PC-9 (cell line): ENCODE measurements at regions not wholly inside any gene's neighbourhood (a gene's known extent, or its start where the extent isn't known, plus 50 kb on each side); places are given as distances from the start of the nearest gene placed in this dataset.

Experiments
- BruUV-seq: library from RNA; stranded (reverse); fragments of 400-500 nt; replicated peaks from 2 replicates; lab custom pipeline; 2021; lab: Mats Ljungman, UMichigan
- CTCF ChIA-PET: fragments of 300-600 bp; sonication (Branson Sonifier 250); formaldehyde crosslinking; loops from one replicate; lab custom pipeline; 2022; ENCODE audit warnings: antibody characterized with exemption; lab: Charles Lee
- POLR2A ChIA-PET: fragments of 300-600 bp; sonication (Branson Sonifier 250); formaldehyde crosslinking; loops from one replicate; lab custom pipeline; 2022; ENCODE audit warnings: antibody characterized with exemption; ENCODE audit not compliant: unreplicated experiment; lab: Charles Lee
- DNase-seq, 2 experiments: peaks; one replicate each; pipeline versions ENCODE4 v3.0.0 to v3.0.0-alpha.2; 2015 to 2022; ENCODE audit warnings: mixed read lengths in 1 of 2
- H2AFZ ChIP-seq: fragments of 200-600 bp; sonication (generic); 2 replicates; pipeline ENCODE4 v1.8.1; 2017; ENCODE audit warnings: antibody characterized with exemption
- H3F3A ChIP-seq: fragments of 200-600 bp; sonication (generic); 2 replicates; pipeline ENCODE4 v1.8.1; 2017; ENCODE audit warnings: antibody characterized with exemption, mild to moderate bottlenecking, low read depth; ENCODE audit not compliant: insufficient read depth
- H3K27ac ChIP-seq: fragments of 200-600 bp; sonication (generic); 2 replicates; pipeline ENCODE4 v1.6.1; 2016; ENCODE audit warnings: mixed run types
- H3K27me3 ChIP-seq: fragments of 200-600 bp; sonication (generic); 2 replicates; pipeline ENCODE4 v1.6.1; 2016; ENCODE audit warnings: low read depth, mixed run types; ENCODE audit not compliant: insufficient read depth
- H3K36me3 ChIP-seq: fragments of 200-600 bp; sonication (generic); 2 replicates; pipeline ENCODE4 v1.6.1; 2016; ENCODE audit warnings: low read depth, mixed run types
- H3K4me1 ChIP-seq: fragments of 200-600 bp; sonication (generic); replicated peaks from 2 replicates; pipeline ENCODE4 v1.6.1; 2016; ENCODE audit warnings: mixed run types; ENCODE audit not compliant: insufficient read depth
- H3K4me2 ChIP-seq: fragments of 200-600 bp; sonication (generic); 2 replicates; pipeline ENCODE4 v1.6.1; 2017; ENCODE audit warnings: mixed run types
- H3K4me3 ChIP-seq: fragments of 200-600 bp; sonication (generic); 2 replicates; pipeline ENCODE4 v1.6.1; 2016; ENCODE audit warnings: mixed run types
- H3K79me2 ChIP-seq: fragments of 200-600 bp; sonication (generic); 2 replicates; pipeline ENCODE4 v1.6.1; 2017; ENCODE audit warnings: low read depth, mixed run types
- H3K9me2 ChIP-seq: fragments of 200-600 bp; sonication (generic); 2 replicates; pipeline ENCODE4 v1.8.1; 2017; ENCODE audit warnings: mild to moderate bottlenecking; ENCODE audit not compliant: insufficient read depth
- H3K9me3 ChIP-seq: fragments of 200-600 bp; sonication (generic); 2 replicates; pipeline ENCODE4 v1.8.1; 2016; ENCODE audit warnings: low read depth; ENCODE audit not compliant: insufficient read depth
- H4K20me1 ChIP-seq: fragments of 200-600 bp; sonication (generic); 2 replicates; pipeline ENCODE4 v1.8.1; 2017; ENCODE audit not compliant: insufficient read depth
- EZH2 ChIP-seq: fragments of 200-600 bp; sonication (generic); IDR thresholded peaks from 2 replicates; pipeline ENCODE4 v1.8.0; 2017; ENCODE audit warnings: antibody characterized with exemption, low read depth
- intact Hi-C: fragments of 100-400 bp; cut with micrococcal nuclease; formaldehyde crosslinking; loops from one replicate; pipeline ENCODE4 v1.10.0; 2022; ENCODE audit not compliant: unreplicated experiment
- TF ChIP-seq, protein P1 (sequence below): fragments of 200-600 bp; sonication (generic); conservative IDR thresholded peaks from 2 replicates; pipeline ENCODE4 v1.6.1; 2017; ENCODE audit warnings: mixed run types, antibody characterized with exemption, mild to moderate bottlenecking, moderate library complexity

GRCh38 chr2:18918280-18918679, 328.9 kb upstream of the NT5C1B start:
- BruUV-seq = no TSS peak
- intact Hi-C loops = no loop called here

DNA sequence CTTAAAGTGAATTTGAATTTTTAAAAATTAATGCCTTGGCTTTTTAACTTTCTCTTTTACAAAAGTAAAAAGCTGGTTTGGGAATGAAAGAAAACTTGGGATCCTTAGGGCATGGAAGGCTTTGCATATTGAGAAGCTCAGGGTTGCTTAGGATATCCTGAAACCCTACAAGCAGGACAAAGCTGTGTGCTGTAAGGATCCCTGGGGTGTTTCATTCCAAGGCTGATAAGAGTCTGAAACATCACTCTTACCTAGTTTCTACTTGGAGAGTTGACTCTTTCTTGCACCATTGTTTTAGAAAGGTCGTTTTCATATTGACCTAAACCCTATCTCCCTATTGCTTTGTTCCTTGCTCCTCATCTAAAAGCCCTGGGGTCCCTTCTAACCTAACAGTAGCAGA, 325.9 kb upstream of the NT5C1B start:
- H3K27ac ChIP-seq = no peak overlapping the region

More at GRCh38 chr2:18918280-18918679, 328.9 kb upstream of the NT5C1B start:
- no peak overlapping the region for H3K27ac ChIP-seq
- no peaks in the 10 kb centered on the region for H3K9me3 ChIP-seq
- H3K9me2 ChIP-seq = no peaks in the 10 kb centered on the region
- no peaks in the 10 kb centered on the region for H3K27me3 ChIP-seq
- H2AFZ ChIP-seq = no peak overlapping the region
- H3K36me3 ChIP-seq = no peaks in the 10 kb centered on the region
- no peaks in the 10 kb centered on the region for H4K20me1 ChIP-seq
- no peak overlapping the region for H3K4me3 ChIP-seq
- POLR2A ChIA-PET = no interaction called here
- no peaks in the 10 kb centered on the region for H3K4me1 ChIP-seq
- no peaks in the 10 kb centered on the region for H3F3A ChIP-seq
- no peak for DNase-seq
- no peaks in the 10 kb centered on the region for H3K79me2 ChIP-seq
- no peak overlapping the region for H3K4me2 ChIP-seq
- CTCF ChIA-PET = no interaction called here
- no peak for TF ChIP-seq EZH2
- TF ChIP-seq, protein P1, sequence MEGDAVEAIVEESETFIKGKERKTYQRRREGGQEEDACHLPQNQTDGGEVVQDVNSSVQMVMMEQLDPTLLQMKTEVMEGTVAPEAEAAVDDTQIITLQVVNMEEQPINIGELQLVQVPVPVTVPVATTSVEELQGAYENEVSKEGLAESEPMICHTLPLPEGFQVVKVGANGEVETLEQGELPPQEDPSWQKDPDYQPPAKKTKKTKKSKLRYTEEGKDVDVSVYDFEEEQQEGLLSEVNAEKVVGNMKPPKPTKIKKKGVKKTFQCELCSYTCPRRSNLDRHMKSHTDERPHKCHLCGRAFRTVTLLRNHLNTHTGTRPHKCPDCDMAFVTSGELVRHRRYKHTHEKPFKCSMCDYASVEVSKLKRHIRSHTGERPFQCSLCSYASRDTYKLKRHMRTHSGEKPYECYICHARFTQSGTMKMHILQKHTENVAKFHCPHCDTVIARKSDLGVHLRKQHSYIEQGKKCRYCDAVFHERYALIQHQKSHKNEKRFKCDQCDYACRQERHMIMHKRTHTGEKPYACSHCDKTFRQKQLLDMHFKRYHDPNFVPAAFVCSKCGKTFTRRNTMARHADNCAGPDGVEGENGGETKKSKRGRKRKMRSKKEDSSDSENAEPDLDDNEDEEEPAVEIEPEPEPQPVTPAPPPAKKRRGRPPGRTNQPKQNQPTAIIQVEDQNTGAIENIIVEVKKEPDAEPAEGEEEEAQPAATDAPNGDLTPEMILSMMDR = no peak

GRCh38 chr2:18913512-18913911, 324.1 kb upstream of the NT5C1B start:
- Histone ChIP-seq H3K4me2 (no peak overlapping the region), H3K27me3 (no peaks in the 10 kb centered on the region), H3K4me1 (peaks cover 13% of the 10 kb centered on the region), H3K9me2 (no peaks in the 10 kb centered on the region), H3K9me3 (no peaks in the 10 kb centered on the region; the same call in 1 of the 2 replicates), H3K27ac (no peak overlapping the region), H2AFZ (no peak overlapping the region), H3K79me2 (no peaks in the 10 kb centered on the region), H3K36me3 (no peaks in the 10 kb centered on the region), H4K20me1 (no peaks in the 10 kb centered on the region), H3K4me3 (no peak overlapping the region), H3F3A (no peaks in the 10 kb centered on the region; the same call in 1 of the 2 replicates)
- BruUV-seq = no TSS peak
- ChIA-PET POLR2A (no interaction called here), CTCF (no interaction called here)
- no peak for TF ChIP-seq EZH2
- TF ChIP-seq, protein P1 = no peak
- intact Hi-C loops = no loop called here
- no peak for DNase-seq

More for the DNA sequence above, 325.9 kb upstream of the NT5C1B start:
- intact Hi-C loops = no loop called here
- H3K9me3 ChIP-seq = no peaks in the 10 kb centered on the region; the same call in 1 of the 2 replicates
- H3K79me2 ChIP-seq = no peaks in the 10 kb centered on the region
- H3F3A ChIP-seq = no peaks in the 10 kb centered on the region
- DNase-seq = no peak
- CTCF ChIA-PET = no interaction called here
- H3K4me3 ChIP-seq = no peak overlapping the region
- no peaks in the 10 kb centered on the region for H3K9me2 ChIP-seq
- H3K4me2 ChIP-seq = no peak overlapping the region
- H3K4me1 ChIP-seq = peaks cover 13% of the 10 kb centered on the region
- POLR2A ChIA-PET = no interaction called here
- no peaks in the 10 kb centered on the region for H4K20me1 ChIP-seq
- BruUV-seq = no TSS peak
- H2AFZ ChIP-seq = no peak overlapping the region
- no peaks in the 10 kb centered on the region for H3K27me3 ChIP-seq
- TF ChIP-seq EZH2 = no peak
- TF ChIP-seq, protein P1 = no peak
- H3K36me3 ChIP-seq = no peaks in the 10 kb centered on the region
